HAP-1 (cell line): ENCODE measurements at regions not wholly inside any gene's neighbourhood (a gene's known extent, or its start where the extent isn't known, plus 50 kb on each side); places are given as distances from the start of the nearest gene placed in this dataset.

Experiments
- DNase-seq, 2 experiments: peaks; one replicate each; pipeline ENCODE4 v3.0.0-alpha.2; 2016 to 2020; ENCODE audit warnings: low spot score in 2 of 2
- H3K27me3 ChIP-seq: fragments of 250-450 bp; sonication (Bioruptor Pico); 2 replicates; pipeline ENCODE4 v1.5.1; 2020; ENCODE audit warnings: low read depth, mild to moderate bottlenecking, moderate library complexity
- H3K36me3 ChIP-seq: fragments of 250-450 bp; sonication (Bioruptor Pico); replicated peaks from 2 replicates; pipeline ENCODE4 v1.5.1; 2020; ENCODE audit warnings: mild to moderate bottlenecking
- H3K4me1 ChIP-seq: fragments of 250-450 bp; sonication (Bioruptor Pico); 2 replicates; pipeline ENCODE4 v1.5.1; 2020; ENCODE audit warnings: mild to moderate bottlenecking
- H3K4me3 ChIP-seq: fragments of 250-450 bp; sonication (Bioruptor Pico); 2 replicates; pipeline ENCODE4 v1.5.1; 2020; ENCODE audit warnings: mild to moderate bottlenecking, moderate library complexity
- H3K9me3 ChIP-seq: fragments of 250-450 bp; sonication (Bioruptor Pico); 2 replicates; pipeline ENCODE4 v1.5.1; 2020; ENCODE audit warnings: mild to moderate bottlenecking, moderate library complexity
- in situ Hi-C: fragments of 300-500 bp; cut with MboI; formaldehyde crosslinking; loops from 3 replicates; pipeline ENCODE4 v1.14.3; 2020; ENCODE audit warnings: low sequenced_read_pairs, inconsistent platforms, mixed read lengths

DNA sequence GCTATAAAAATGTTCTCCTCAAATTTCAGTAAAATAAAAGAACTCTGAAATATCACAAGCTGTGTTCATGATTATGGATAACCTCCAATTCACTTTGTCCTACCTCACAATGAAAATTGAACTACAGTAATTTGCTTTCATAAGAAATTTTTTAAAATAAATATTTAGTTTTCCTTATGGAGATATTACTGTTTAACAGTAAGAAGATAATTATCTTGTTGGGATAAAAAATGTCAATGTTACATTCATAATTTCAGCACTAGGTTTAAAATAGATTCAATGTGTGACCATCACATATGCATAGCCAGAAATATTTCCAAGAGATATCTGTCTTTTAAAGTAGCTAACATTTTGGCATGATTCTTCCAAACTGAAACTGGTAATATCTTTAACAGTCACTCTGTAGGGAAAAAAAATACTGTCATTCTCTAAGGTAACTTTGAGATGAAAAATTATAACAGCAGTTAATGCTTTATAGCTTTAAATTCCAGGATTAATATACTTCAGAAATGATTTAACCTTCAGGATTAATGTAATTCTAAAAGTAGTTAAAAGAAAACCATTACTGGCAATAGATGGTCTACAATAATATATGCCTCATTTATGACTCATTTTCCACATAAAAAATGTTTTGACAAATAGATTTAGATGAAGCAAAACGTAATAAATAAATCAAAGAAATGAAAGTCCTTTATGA is 91.3 kb downstream of the SPRY2 start:
- Histone ChIP-seq H3K27me3 (no peaks in the 10 kb centered on the region), H3K4me3 (no peak overlapping the region), H3K9me3 (no peaks in the 10 kb centered on the region), H3K4me1 (peaks cover 8% of the 10 kb centered on the region), H3K36me3 (no peaks in the 10 kb centered on the region)
- in situ Hi-C loops, result no loop called here
- DNase-seq, result no peak

DNA sequence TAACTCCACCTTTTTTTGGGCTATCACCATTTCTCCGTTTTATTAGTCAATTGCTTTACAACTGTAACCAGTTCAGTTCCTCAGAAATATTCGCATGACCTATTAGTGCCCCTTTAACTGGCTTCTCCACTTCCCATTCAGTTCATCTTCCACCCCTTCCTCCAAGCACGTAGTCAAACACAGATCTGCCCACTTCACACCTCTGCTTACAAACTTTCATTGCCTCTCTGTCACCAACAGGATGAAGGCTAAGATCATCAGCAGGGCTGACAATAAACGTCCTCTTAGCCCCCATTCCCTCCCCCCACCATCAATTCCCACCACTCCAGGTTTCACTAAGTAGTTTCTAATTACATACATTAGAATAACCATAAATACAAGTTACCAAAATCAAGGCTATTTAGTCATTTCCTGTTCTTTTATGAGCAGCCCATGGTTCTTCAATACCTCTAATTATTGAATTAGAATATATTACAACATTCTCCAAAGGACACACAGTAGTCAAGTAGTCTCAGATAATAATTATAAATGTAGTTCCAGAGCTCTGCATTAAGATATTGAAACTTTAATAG is 95.7 kb downstream of the SPRY2 start:
- in situ Hi-C loops, result no loop called here
- Histone ChIP-seq H3K4me1 (peaks cover 2% of the 10 kb centered on the region), H3K36me3 (no peaks in the 10 kb centered on the region), H3K9me3 (no peaks in the 10 kb centered on the region), H3K27me3 (no peaks in the 10 kb centered on the region), H3K4me3 (no peak overlapping the region)
- DNase-seq, result no peak

DNA sequence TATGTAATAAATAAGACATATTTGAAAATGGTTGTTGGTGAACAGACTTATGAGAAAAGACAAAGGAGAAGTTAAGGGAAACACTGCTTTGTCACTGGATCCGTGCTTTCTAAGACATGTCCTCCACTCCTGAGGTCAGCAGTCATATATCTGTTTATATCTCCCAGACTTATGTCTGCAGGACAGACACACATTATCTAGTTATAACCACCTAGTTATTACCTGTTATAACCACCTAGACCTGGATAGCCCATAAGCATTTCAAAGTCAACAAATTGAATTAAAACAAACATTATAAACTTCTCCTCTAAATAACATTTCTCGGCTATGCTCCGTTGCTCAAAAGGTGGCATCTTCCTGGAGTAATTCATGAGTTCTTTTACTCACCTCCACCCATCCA is 96.4 kb downstream of the SPRY2 start:
- H3K9me3 ChIP-seq, result no peaks in the 10 kb centered on the region
- no peaks in the 10 kb centered on the region for H3K36me3 ChIP-seq
- H3K4me1 ChIP-seq, result no peaks in the 10 kb centered on the region
- DNase-seq, result no peak
- no peaks in the 10 kb centered on the region for H3K27me3 ChIP-seq
- in situ Hi-C loops, result no loop called here
- no peak overlapping the region for H3K4me3 ChIP-seq

DNA sequence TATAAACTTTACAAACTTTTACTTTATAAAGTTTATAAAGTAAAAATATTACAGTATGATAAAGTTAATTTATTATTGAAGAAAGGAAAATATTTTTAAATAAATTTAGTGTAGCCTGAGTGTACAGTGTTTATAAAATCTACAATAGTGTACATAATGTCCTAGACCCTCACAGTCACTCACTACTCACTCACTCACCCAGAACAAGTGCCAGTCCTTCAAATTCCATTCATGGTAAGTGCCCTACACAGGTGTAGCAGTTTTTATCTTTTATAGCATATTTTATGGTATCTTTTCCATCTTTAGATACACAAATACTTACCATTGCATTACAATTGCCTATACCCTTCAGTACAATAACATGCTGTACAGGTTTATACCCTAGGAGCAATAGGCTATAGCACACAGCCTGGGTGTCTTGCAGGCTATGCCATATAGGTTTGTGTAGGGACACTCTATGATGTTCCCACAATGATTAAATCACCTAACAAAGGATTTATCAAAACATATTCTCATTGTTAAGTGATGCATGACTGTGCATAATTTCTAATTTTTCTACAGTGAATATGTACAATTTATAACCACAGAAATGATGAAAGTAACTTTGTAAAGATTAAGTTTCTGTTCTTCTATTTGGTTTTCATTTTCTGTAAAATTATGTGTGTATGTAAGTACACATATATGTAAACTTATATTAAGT is 98.0 kb downstream of the SPRY2 start:
- Histone ChIP-seq H3K4me1 (no peaks in the 10 kb centered on the region), H3K27me3 (no peaks in the 10 kb centered on the region), H3K9me3 (no peaks in the 10 kb centered on the region), H3K36me3 (no peaks in the 10 kb centered on the region), H3K4me3 (no peak overlapping the region)
- DNase-seq, result no peak
- in situ Hi-C loops, result no loop called here

DNA sequence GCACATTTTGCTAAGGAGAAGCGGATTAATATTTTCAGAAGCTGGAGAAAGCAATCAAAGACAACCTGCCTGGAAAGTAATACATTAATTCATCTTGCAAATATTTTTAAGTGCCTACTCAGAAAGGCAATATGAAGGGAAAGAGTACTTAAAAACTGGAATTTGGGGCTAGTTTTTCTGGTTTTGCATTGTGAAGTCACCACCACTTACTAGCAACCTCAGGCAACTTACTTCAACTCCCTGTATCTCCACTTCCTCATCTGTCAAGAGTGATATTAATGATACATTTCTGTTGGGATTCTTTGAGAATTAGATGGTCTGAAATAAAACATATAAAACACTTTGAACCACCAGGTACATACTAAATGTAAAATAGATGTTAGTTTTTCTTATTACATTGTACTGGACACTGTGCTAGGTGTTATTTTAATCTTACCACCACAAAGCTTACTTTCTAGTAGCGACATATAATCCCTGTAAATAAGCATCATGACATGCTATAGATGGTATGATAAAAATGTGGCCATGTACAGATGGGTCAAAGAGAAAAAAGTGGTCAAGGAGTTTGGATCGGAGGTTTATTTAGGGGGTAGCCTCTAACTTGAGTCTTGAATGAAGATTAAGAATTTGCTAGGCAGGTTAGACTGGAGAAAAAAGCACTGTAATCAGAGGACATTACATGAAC is 101.2 kb downstream of the SPRY2 start:
- H3K4me3 ChIP-seq, result no peak overlapping the region
- H3K36me3 ChIP-seq, result no peaks in the 10 kb centered on the region
- in situ Hi-C loops, result no loop called here
- H3K27me3 ChIP-seq, result no peaks in the 10 kb centered on the region
- DNase-seq, result no peak
- peaks cover 10% of the 10 kb centered on the region for H3K4me1 ChIP-seq
- no peaks in the 10 kb centered on the region for H3K9me3 ChIP-seq

DNA sequence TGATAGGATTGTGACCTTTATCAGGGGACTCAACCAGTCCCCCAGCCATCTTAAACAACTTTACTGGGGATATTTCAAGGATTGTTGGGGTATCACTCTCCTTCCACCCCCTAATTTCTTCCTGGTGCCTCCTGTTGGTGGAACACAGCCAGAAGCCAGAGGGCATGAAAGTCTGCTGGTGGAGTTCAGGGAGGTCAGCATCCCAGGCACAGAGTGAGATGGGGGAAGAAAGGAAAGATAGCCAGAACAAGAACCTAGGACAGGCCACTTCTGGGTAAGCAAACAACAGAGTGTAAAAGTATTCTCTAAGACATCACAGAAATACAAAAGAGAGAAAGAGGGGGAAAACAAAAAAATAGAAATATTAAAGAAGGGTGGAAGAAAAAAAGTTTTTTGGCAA is 101.8 kb downstream of the SPRY2 start:
- Histone ChIP-seq H3K9me3 (no peaks in the 10 kb centered on the region), H3K27me3 (no peaks in the 10 kb centered on the region), H3K36me3 (no peaks in the 10 kb centered on the region), H3K4me1 (peaks cover 11% of the 10 kb centered on the region), H3K4me3 (no peak overlapping the region)
- in situ Hi-C loops, result no loop called here
- DNase-seq, result no peak

DNA sequence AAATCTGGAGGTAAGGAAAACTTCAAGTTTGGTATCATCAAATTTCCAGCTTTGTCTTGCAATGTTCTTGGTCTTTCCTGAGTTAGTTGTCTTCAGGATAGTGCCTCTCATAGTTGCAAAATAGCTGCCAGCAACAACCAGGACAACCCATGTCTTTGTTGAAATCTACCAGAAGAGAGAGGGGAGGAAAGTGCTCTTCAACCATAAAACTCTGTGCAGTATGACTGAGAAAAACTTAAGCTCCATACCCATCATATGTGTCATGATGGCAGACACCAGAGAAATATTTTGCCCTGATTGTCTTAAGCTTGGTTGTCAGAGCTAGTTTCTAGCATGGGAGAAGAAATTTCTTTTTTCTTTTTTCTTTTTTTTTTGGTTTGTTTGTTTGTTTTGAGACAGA is 103.3 kb downstream of the SPRY2 start:
- H3K36me3 ChIP-seq, result no peaks in the 10 kb centered on the region
- peaks cover 11% of the 10 kb centered on the region for H3K4me1 ChIP-seq
- no peak for DNase-seq
- in situ Hi-C loops, result no loop called here
- H3K27me3 ChIP-seq, result no peaks in the 10 kb centered on the region
- H3K9me3 ChIP-seq, result no peaks in the 10 kb centered on the region
- H3K4me3 ChIP-seq, result no peak overlapping the region

DNA sequence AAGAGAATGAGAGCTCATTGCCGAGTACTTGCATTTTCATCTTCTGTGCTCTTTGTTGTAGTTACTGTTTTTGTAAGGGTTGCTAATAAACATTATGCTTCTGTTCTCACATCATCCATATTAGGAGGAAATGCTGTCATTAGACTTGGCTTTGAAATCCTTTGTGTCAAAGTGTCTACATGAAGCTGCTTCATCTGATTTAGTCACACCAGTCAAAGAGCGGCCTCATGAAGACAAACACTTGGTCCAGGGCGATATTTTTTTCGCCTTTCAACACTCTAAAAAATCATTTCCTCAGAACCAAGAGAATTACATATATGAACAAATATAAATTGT is 105.0 kb downstream of the SPRY2 start:
- peaks cover 11% of the 10 kb centered on the region for H3K4me1 ChIP-seq
- no peak for DNase-seq
- in situ Hi-C loops, result no loop called here
- H3K4me3 ChIP-seq, result no peak overlapping the region
- H3K9me3 ChIP-seq, result no peaks in the 10 kb centered on the region
- no peaks in the 10 kb centered on the region for H3K27me3 ChIP-seq
- H3K36me3 ChIP-seq, result no peaks in the 10 kb centered on the region

DNA sequence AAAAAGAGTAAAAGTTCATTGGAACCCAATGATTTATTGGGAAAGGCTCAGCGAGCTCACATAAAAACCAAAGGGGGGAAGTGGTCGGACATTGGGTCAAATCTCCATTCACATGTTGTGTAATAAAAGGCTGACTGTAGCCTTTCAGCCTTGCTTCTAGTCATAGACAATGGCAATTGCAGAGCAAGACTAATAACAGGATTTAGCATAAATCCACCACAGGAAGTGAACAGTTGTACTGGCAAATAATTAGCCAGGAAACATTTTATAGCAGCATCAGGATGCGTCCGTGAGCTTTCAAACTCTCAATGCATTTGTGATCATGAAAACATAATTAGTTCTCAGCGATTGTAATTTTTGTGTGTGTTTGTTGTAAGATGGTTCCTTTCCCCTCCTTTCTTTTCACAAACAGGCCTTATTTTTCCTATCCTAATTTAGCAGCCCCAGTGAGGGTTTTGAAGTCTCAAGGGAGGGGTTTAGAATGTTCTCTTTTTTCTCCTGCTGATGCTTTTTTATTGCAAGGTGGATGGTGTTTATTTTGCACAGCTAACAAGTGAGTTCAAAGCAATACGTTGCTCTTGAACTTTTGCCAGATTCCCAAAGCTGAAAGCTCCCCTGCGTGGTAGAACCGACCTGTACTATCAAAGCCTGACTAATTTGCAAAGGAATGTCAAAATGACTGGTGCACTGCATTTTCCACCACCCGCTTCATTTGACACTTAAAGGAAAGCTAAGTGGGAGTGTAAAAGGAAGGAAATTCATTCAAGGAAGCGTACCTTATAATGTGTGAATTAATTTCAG is 105.6 kb downstream of the SPRY2 start:
- H3K4me3 ChIP-seq, result no peak overlapping the region
- H3K36me3 ChIP-seq, result no peaks in the 10 kb centered on the region
- DNase-seq, result peak; percentile 24 to 59
- H3K4me1 ChIP-seq, result peaks cover 11% of the 10 kb centered on the region
- in situ Hi-C loops, result no loop called here
- no peaks in the 10 kb centered on the region for H3K9me3 ChIP-seq
- no peaks in the 10 kb centered on the region for H3K27me3 ChIP-seq

DNA sequence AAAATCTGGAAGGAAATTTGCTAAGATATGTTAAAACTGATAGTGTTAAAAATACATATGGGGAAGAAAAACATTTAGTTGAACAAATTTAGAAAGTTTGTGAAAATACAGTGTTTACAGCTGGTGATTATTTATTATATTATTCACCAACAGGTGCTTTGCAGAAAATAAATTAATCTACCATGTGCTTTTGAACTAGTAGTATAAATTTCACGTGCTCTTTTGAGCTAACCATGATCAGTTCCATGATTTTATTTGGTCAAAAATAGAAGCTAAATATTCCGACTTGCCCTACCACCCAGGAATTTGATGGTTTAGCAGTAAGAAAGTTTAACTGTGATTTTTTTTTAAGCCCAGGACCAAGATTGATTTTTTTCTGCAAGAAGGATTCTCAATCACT is 113.3 kb downstream of the SPRY2 start:
- Histone ChIP-seq H3K9me3 (no peaks in the 10 kb centered on the region), H3K36me3 (no peaks in the 10 kb centered on the region), H3K4me3 (no peak overlapping the region), H3K4me1 (0 out of 2 replicates have a peak, but pooled peaks cover 5% of the 10 kb centered on the region), H3K27me3 (no peaks in the 10 kb centered on the region)
- DNase-seq, result no peak
- in situ Hi-C loops, result no loop called here

DNA sequence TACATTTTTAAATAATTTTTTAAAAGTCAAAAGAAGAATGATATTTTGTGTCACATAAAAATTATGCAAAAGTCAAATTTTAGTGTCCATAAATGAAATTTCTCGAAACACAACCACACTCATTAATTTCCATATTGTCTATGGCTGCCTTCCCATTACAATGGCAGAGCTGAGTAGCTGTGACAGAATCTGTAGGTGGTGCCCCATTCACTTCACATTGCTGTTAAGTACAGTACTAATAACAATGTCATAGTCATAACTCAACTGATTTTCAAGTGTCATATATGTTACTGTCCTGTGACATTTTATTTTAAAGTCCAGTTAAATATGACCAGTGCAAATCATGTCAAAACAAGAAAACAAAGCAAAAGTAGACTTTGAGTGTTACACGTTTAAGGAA is 114.3 kb downstream of the SPRY2 start:
- DNase-seq, result no peak
- in situ Hi-C loops, result no loop called here
- Histone ChIP-seq H3K4me1 (0 out of 2 replicates have a peak, but pooled peaks cover 5% of the 10 kb centered on the region), H3K4me3 (no peak overlapping the region), H3K36me3 (no peaks in the 10 kb centered on the region), H3K9me3 (no peaks in the 10 kb centered on the region), H3K27me3 (no peaks in the 10 kb centered on the region)

DNA sequence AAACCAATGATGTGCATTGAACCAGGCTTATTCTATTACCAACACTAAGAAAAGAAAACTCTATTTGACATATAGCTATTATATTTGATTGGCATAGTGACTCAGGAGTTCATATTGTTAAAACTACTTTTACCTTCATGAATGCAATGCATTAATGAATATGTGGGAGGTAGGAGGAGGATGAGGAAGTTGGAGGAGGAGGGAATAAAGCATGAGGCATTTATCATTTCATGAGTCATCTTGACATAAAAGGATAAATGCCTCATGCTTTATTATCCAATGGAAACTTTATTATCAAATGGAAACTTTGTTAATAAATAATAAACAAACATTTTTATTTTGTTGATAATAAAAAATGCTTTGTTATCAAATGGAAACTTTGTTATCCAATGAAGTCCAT is 116.5 kb downstream of the SPRY2 start:
- Histone ChIP-seq H3K4me1 (peaks cover 5% of the 10 kb centered on the region; the same call in 1 of the 2 replicates), H3K4me3 (no peak overlapping the region), H3K27me3 (no peaks in the 10 kb centered on the region), H3K36me3 (no peaks in the 10 kb centered on the region), H3K9me3 (no peaks in the 10 kb centered on the region)
- DNase-seq, result peak in 1 of 2 experiments; percentile 22
- in situ Hi-C loops, result no loop called here

DNA sequence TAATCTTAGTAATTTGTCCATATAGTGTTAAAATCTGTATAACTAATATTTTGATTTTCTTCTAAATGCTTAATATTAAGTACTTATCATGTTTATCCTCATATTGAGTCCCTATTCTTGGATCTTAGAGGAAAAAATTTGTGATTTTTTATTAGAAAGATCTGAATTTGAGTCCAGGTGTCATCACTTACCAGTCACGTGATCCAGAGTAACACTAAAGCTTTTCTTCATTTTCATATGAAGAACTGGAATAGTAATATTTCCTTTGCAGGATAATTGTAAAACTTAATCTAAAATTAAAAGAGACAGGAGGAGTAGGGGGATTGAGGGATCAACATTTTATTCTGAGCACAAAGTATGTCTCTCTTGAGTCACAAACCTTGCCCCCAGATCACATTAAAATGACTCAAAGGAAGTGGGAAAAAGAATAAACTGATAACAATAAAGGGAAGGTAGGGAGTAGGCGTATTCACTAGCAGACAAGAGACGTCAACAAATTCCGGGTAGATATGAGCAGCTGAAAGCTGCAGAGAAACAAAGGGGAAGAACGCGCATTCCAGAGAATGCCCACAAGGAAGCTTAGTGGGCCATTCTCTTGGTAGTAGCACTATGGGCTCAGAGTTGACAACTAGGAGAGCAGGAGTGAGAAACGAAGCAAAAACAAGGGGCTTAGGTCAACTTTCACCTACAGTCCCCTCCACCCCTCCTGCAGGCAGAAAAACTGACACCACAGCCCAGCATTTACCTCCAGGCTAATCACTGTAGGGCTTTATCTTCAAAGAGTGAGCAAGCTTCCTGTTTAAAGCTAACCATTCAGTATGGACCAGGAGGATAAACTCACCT is 123.1 kb downstream of the SPRY2 start:
- in situ Hi-C loops, result no loop called here
- peaks cover 33% of the 10 kb centered on the region for H3K4me1 ChIP-seq
- H3K9me3 ChIP-seq, result no peaks in the 10 kb centered on the region
- H3K36me3 ChIP-seq, result no peaks in the 10 kb centered on the region
- H3K4me3 ChIP-seq, result no peak overlapping the region
- H3K27me3 ChIP-seq, result no peaks in the 10 kb centered on the region
- peak; percentile 44 to 52 for DNase-seq
